Stimulated activated CD4-positive, alpha-beta T cell treated with anti-CD3 and anti-CD28 coated beads, Interleukin-4, amount 100 ng/mL, for 4 hours (primary cell): ENCODE measurements at regions not wholly inside any gene's neighbourhood (a gene's known extent, or its start where the extent isn't known, plus 50 kb on each side); places are given as distances from the start of the nearest gene placed in this dataset.

Source experiments
- DNase-seq, 2 experiments: peaks; one replicate each; pipeline ENCODE4 v3.0.0-alpha.2; 2020

GRCh38 chr1:17877316-17877715 is 122.2 kb downstream of the ACTL8 start:
- DNase-seq: no peak

- no peak for DNase-seq
Observed at GRCh38 chr1:17877896-17878295, 122.8 kb downstream of the ACTL8 start.

DNA sequence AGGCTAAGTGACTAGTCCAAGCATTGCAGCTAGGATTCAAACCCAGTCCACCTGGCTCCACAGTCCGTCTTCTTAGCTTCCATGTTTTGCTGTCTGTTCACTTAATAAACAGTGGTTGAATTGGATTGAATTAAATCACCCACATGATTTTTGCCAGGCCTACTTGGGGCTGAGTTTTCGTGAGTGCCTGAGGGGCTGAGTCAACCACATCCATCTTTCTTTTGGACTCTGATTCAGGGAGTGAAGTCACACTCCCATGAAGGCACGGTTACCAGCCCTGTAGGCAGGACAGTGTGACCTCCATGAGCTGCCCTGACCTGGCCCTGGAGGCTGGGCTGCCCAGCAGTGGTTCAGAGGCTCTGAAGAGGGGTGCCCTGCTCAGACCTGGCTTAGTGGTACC is 123.7 kb downstream of the ACTL8 start:
- DNase-seq: no peak

DNA sequence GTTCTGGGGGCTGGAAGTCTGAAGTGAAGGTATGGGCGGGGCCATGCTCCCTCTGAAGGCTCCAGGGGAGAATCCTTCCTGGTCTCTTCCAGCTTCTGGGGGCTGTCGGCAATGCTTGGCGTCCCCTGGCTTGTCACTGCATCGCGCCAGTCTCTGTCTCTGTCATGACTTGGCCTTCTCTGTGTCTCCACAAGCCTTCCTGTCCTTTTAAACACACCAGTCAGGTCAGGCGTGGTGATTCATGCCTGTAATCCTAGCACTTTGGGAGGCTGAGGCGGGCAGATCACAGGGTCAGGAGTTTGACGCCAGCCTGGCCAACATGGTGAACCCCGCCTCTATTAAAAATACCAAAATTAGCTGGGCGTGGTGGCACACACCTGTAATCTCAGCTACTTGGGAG is 125.3 kb downstream of the ACTL8 start:
- no peak for DNase-seq

- DNase-seq: no peak
Observed at GRCh38 chr1:17881761-17882160, 126.6 kb downstream of the ACTL8 start.

GRCh38 chr1:17883136-17883535 is 128.0 kb downstream of the ACTL8 start:
- DNase-seq: no peak

- DNase-seq: no peak
Observed at GRCh38 chr1:17883662-17884395, 128.7 kb downstream of the ACTL8 start.

GRCh38 chr1:17885663-17886320 is 130.7 kb downstream of the ACTL8 start:
- no peak for DNase-seq

GRCh38 chr1:17886386-17886785 is 131.3 kb downstream of the ACTL8 start:
- DNase-seq: no peak

DNA sequence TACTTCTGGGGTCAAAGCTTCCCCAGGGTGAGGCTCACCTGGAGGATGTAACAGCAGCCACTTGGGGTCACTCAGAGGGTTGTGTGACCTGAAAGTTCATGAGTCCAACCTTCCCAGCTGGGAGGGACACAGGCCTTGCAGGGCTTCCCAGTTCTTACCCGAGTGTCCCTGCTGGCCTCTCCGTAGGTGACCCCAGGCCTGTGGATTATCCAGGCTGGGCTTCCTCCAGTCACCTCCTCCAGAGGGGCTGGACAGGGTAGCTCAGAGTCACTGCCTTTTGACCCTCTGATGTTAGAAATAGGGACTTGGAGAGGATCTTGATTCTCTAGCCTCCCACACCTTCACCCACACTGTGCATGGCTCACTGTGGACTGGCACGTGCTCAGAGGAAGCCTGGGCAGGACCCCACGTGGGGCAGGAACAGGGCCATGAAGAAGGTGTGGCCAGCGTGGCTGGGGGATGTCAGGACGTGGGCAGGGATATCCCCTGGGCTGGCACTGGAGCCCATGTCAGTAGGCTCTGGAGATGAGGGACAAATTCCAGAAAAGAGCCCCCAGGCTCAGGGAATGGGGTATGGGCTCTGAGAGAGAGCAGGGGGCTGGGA is 131.8 kb downstream of the ACTL8 start:
- DNase-seq: no peak

DNA sequence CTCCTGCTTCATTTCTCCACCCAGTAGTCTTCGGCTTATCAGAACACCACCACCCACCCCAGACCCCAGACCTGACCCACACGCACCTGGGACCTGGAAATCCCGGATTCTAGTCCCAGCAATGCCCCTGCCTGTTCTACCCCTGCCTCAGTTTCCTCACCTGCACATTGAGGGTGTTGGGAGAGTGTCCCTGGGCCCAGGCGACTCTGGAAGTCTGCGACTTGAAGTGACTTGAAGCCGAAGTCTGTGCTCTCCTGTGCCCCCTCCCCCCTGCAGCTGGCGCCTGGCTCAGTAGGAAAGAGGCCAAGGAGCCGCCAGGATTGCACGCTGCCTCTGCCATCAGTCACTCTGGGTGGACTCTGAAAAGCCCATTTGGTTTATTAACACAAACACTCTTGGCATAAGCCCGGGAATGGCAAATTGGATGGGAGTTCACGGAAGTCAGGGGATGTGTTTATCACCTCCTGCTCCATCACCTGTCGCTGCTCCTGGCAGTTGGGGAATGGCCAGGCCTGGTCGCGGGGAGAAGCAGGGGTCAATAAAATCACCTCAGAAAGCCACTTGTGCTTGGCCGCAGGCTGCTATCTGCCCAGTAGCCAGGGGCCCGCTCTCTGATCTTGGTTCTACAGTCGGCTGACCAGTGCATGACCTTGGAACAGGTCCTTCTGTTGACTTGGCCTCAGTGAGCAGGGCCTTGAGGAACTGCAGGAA is 132.7 kb downstream of the ACTL8 start:
- no peak for DNase-seq

DNA sequence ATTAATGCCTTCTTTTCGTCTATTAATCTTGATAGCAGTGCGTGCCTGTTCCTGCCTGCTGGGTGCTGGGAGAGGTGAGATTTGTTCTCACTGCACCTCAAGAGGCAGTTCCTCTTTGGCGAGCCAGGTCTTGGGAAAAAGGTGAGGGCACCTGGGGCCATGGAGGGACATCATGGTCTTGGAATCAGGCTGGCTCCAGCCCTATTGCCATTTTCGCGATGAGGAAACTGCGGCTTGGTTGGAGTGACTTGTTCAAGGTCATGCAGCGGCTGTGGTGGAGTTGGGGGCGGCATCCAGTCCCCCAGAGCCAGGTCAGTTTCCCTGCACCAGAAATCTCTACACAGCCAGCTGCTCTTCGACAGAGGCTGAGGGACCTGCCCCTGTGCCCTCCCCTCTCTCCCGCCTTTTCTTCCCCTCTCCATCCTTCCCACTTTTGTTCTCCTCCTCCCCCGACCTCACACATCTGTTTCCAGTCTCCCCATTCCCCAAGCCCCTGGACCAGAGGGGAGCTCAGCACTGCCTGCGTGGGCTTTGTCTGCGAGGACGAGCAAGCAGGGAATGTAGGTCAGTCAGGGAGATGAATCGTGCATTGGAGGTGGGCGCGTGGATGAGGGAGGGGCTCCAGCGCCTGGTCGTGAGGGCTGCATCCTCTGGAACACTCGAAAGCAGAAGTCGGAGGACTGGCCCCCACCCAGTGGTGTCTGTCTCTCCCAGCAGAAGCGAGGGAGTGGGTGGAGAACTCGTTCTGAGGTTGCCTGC is 135.1 kb downstream of the ACTL8 start:
- DNase-seq: no peak

DNA sequence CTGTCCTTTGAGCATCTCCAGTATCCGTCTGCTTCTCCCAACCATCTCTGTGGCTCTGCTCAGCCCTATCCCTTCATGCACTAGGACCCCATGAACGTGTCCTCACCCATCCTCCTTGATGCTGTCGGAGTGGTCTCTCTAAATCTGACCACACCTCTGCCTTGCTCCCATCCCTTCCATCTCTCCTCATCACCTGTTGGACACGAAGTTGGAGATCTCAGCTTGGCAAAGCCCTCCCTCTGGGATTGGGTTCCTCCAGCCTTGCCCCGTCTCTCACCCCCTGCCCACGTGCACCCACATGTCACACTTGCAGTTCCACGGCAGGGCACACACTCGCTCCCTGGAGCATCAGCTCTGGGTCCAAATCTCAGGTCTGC is 135.7 kb downstream of the ACTL8 start:
- no peak for DNase-seq

- DNase-seq: no peak
Observed at GRCh38 chr1:17891205-17892110, 136.3 kb downstream of the ACTL8 start.

DNA sequence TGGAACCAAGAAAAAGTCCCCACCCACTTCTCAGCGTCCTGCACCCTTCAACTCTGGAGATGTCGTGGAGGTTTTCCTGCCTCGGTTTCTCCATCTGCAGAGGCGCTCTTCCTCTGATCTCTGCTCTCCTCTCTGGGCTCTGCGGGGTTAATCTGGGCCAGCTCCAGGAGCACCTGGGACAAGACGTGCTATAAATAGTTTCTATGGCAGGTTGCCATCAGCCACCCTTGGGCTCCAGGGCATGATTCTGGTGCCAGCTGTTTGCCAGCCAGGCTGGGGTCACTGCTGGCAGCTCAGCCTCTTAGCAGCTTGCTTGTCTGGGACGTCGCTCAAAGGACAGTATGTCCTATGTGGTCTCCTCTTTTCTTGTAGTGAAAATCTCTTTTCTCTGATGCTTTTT is 137.1 kb downstream of the ACTL8 start:
- no peak for DNase-seq

DNA sequence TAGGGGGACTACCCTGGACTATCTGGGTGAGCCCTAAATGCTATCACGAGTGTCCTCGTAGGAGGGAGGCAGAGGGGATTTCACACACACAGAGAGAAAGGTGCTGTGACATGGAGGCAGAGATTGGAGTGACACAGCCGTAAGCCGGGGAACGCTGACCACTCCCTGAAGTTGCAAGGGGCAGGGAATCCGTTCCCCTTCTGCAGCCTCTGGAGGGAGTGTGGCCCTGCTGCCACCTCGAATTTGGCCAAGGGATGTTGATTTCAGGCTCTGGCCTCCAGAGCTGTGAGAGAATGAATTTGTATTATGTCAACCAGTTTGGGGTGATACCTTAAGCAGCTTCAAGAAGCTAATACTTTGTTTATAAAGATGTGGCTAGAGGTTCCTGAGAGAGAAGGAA is 137.7 kb downstream of the ACTL8 start:
- no peak for DNase-seq

DNA sequence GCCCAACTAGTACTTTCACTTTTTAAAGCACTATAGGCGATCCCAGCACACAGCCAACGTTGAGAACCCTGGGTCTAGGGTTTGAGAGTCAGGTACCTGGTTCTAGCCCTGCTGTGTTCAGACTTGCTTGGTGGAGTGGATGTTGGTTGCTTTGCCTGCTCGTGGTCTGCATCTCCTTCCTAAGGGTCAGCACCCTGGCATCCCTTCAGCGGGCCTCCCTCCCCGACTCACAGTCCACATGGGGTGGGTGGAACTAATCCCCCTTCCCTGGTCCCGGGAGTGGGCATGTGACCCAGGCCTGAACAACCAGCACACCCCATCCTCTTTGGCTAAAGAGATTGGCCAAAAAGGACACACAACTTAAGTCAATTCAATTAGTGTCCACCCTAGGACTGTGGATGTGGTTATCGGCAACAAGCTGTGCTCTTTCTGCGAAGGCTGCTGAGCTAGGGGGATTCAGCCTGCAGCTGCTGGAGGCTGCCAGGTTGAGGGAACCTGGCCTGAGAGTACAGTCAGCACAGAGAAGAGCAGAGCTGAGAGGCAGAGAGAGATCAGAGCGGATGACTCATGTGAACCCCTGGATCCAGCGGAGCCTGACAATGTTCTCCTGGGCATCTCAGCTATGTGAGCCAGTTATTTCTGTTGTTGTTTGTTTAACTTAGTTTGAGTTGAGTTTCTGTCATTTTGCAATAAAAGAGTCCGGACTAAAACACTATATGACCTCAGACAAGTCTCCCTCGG is 138.9 kb downstream of the ACTL8 start:
- no peak for DNase-seq

DNA sequence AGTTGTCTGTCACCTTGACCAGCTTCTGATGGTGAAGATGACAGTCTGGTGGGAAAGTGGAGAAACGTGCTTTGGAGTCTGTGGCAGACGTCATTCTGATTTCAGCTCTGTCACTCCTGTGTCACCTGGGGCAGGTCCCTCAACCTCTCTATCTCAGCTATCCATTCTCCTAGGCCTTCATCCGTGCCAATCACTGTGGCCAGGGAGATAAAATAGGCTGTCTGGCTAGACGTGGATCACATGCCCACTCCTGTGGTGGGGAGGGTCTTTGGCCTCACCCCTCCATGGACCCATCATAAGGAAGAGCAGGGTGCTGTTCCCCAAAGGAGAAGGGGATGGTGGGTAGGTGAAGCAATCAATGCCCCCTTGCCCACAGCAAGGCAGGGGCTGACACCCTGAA is 140.3 kb downstream of the ACTL8 start:
- DNase-seq: no peak

GRCh38 chr1:17895986-17896385 is 140.9 kb downstream of the ACTL8 start:
- DNase-seq: no peak

GRCh38 chr1:17903386-17903785 is 148.3 kb downstream of the ACTL8 start:
- no peak for DNase-seq

- DNase-seq: no peak
Observed at GRCh38 chr1:17904290-17904689, 149.2 kb downstream of the ACTL8 start.
